Neural cell (in vitro differentiated cells): ENCODE measurements at regions not wholly inside any gene's neighbourhood (a gene's known extent, or its start where the extent isn't known, plus 50 kb on each side); places are given as distances from the start of the nearest gene placed in this dataset.

Source experiments
- H2AFZ ChIP-seq: fragments of 200-600, 300-800 bp; sonication (generic), shearing (Covaris generic); 2 replicates; pipeline ENCODE4 v1.6.0; 2014; ENCODE audit warnings: low read depth, mild to moderate bottlenecking, antibody characterized with exemption, low read length, moderate library complexity
- H3F3A ChIP-seq: fragments of 200-600 bp; shearing (Covaris generic); 2 replicates; pipeline ENCODE4 v1.6.1; 2016; ENCODE audit warnings: mild to moderate bottlenecking, moderate library complexity, mixed read lengths, antibody characterized with exemption, low read length; ENCODE audit not compliant: insufficient read depth, poor library complexity, severe bottlenecking
- H3K27ac ChIP-seq: fragments of 200-600, 300-800 bp; sonication (generic), shearing (Covaris generic); 2 replicates; pipeline ENCODE4 v1.5.1; 2014; ENCODE audit warnings: mild to moderate bottlenecking, low read length, moderate library complexity
- H3K27me3 ChIP-seq: fragments of 300-800, 200-600 bp; sonication (generic), shearing (Covaris generic); 2 replicates; pipeline ENCODE4 v1.6.0; 2014; ENCODE audit warnings: mild to moderate bottlenecking, low read depth, low read length, moderate library complexity; ENCODE audit not compliant: insufficient read depth
- H3K36me3 ChIP-seq: fragments of 300-800, 200-600 bp; sonication (generic), shearing (Covaris generic); 2 replicates; pipeline ENCODE4 v1.5.1; 2014; ENCODE audit warnings: mild to moderate bottlenecking, antibody characterized with exemption, low read length, moderate library complexity; ENCODE audit not compliant: insufficient read depth
- H3K4me2 ChIP-seq: fragments of 300-800, 200-600 bp; sonication (generic), shearing (Covaris generic); 2 replicates; pipeline ENCODE4 v1.6.0; 2014; ENCODE audit warnings: mild to moderate bottlenecking, low read length
- H3K4me3 ChIP-seq: fragments of 300-800, 200-600 bp; sonication (generic), shearing (Covaris generic); 2 replicates; pipeline ENCODE4 v1.5.1; 2014; ENCODE audit warnings: mild to moderate bottlenecking, low read length, moderate library complexity
- H3K79me2 ChIP-seq: fragments of 200-600 bp; shearing (Covaris generic); replicated peaks from 2 replicates; pipeline ENCODE4 v1.6.0; 2014; ENCODE audit warnings: mild to moderate bottlenecking, low read length, moderate library complexity; ENCODE audit not compliant: insufficient read depth
- H3K9ac ChIP-seq: fragments of 300-800, 200-600 bp; sonication (generic), shearing (Covaris generic); 2 replicates; pipeline ENCODE4 v1.6.1; 2016; ENCODE audit warnings: mild to moderate bottlenecking, low read length, mixed read lengths
- H3K9me2 ChIP-seq: fragments of 200-600 bp; shearing (Covaris generic); 2 replicates; pipeline ENCODE4 v1.6.1; 2016; ENCODE audit warnings: mild to moderate bottlenecking, low read length, mixed read lengths; ENCODE audit not compliant: insufficient read depth
- H3K9me3 ChIP-seq: fragments of 200-600, 300-800 bp; sonication (generic), shearing (Covaris generic); 2 replicates; pipeline ENCODE4 v1.6.1; 2016; ENCODE audit warnings: mild to moderate bottlenecking, mixed run types, low read length, moderate library complexity, mixed read lengths
- H4K20me1 ChIP-seq: fragments of 200-600 bp; shearing (Covaris generic); 2 replicates; pipeline ENCODE4 v1.6.1; 2016; ENCODE audit warnings: mild to moderate bottlenecking, mixed run types; ENCODE audit not compliant: insufficient read depth
- EP300 ChIP-seq: fragments of 450-650 bp; conservative IDR thresholded peaks from 2 replicates; pipeline ENCODE4 v1.6.1; 2014; ENCODE audit warnings: antibody characterized with exemption, mild to moderate bottlenecking, moderate library complexity; ENCODE audit not compliant: poor library complexity, severe bottlenecking
- EZH2 ChIP-seq: fragments of 200-600, 300-800 bp; shearing (Covaris generic), sonication (generic); IDR thresholded peaks from 2 replicates; pipeline ENCODE4 v1.6.1; 2014; ENCODE audit warnings: antibody characterized with exemption, low read length, borderline replicate concordance, mild to moderate bottlenecking; ENCODE audit not compliant: insufficient read depth, poor library complexity, severe bottlenecking
- MXI1 ChIP-seq: fragments of 450-650 bp; conservative IDR thresholded peaks from 2 replicates; pipeline ENCODE4 v1.6.1; 2014; ENCODE audit warnings: antibody characterized with exemption, mild to moderate bottlenecking; ENCODE audit not compliant: poor library complexity, severe bottlenecking
- POLR2AphosphoS5 ChIP-seq: IDR thresholded peaks from 2 replicates; pipeline ENCODE4 v1.6.1; 2012
- RAD21 ChIP-seq: fragments of 450-650 bp; conservative IDR thresholded peaks from 2 replicates; pipeline ENCODE4 v1.6.1; 2014; ENCODE audit warnings: antibody characterized with exemption, mild to moderate bottlenecking, moderate library complexity
- SMC3 ChIP-seq: fragments of 450-650 bp; conservative IDR thresholded peaks from 2 replicates; pipeline ENCODE4 v1.6.1; 2014; ENCODE audit warnings: antibody characterized with exemption, mild to moderate bottlenecking, moderate library complexity; ENCODE audit not compliant: poor library complexity
- TAF1 ChIP-seq: IDR thresholded peaks from 2 replicates; pipeline ENCODE4 v1.6.1; 2012; ENCODE audit warnings: low read depth
- TF ChIP-seq, protein P1 (sequence below): IDR thresholded peaks from 2 replicates; pipeline ENCODE4 v1.6.1; 2012; ENCODE audit warnings: borderline replicate concordance
- TF ChIP-seq, protein P2 (sequence below): fragments of 450-650 bp; IDR thresholded peaks from 2 replicates; pipeline ENCODE4 v1.5.1; 2014; ENCODE audit warnings: antibody characterized with exemption, mild to moderate bottlenecking, moderate library complexity; ENCODE audit not compliant: poor library complexity, severe bottlenecking

DNA sequence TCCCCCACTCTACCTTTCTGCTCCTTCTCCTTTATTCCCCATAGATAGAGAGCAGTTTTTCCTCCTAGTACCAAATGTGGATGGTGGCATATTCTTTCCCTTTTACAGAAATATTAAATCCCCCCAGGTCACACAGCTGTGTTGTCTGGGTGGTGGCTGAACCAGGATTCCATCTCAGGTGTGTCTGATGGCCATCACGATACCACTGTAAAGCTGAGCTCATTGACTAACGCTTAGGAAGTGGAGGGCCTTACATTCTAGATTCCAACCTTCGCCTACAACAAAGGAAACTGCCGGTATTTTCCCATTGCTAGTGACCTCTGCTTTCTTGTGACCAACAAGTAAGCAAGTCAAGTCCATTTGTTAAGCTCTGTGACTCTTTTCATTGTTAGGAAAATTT is 131.9 kb upstream of the KLF4 start:
- TF ChIP-seq SMC3 (no peak), RAD21 (no peak), EP300 (no peak), TAF1 (no peak), MXI1 (no peak)
- TF ChIP-seq, protein P1, sequence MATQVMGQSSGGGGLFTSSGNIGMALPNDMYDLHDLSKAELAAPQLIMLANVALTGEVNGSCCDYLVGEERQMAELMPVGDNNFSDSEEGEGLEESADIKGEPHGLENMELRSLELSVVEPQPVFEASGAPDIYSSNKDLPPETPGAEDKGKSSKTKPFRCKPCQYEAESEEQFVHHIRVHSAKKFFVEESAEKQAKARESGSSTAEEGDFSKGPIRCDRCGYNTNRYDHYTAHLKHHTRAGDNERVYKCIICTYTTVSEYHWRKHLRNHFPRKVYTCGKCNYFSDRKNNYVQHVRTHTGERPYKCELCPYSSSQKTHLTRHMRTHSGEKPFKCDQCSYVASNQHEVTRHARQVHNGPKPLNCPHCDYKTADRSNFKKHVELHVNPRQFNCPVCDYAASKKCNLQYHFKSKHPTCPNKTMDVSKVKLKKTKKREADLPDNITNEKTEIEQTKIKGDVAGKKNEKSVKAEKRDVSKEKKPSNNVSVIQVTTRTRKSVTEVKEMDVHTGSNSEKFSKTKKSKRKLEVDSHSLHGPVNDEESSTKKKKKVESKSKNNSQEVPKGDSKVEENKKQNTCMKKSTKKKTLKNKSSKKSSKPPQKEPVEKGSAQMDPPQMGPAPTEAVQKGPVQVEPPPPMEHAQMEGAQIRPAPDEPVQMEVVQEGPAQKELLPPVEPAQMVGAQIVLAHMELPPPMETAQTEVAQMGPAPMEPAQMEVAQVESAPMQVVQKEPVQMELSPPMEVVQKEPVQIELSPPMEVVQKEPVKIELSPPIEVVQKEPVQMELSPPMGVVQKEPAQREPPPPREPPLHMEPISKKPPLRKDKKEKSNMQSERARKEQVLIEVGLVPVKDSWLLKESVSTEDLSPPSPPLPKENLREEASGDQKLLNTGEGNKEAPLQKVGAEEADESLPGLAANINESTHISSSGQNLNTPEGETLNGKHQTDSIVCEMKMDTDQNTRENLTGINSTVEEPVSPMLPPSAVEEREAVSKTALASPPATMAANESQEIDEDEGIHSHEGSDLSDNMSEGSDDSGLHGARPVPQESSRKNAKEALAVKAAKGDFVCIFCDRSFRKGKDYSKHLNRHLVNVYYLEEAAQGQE: no peak
- no peaks in the 10 kb centered on the region for H3K79me2 ChIP-seq

DNA sequence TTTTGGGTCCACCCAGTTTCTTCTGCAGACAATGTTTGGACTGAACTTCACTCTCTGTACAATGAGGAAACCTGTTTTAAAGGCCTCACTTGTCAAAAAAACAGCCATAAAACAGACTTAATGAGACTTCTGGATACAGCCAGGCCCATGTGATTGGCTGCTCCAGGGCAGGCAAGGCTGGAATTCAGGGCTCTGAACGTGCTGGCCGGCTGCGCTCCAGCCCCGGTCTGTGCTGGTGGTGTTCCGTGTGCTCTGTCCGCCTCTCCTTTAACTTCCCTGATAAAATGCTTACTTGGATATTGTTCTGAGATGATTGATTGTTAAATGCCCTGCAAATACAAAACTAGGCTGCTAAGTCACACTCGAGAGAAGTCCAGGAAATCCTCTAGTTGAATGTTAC is 131.2 kb upstream of the KLF4 start:
- Histone ChIP-seq H3K9me2 (no peaks in the 10 kb centered on the region), H2AFZ (no peak overlapping the region), H3K4me2 (no peak overlapping the region)

More for the DNA sequence above, 131.9 kb upstream of the KLF4 start:
- H3F3A ChIP-seq: no peaks in the 10 kb centered on the region
- H4K20me1 ChIP-seq: no peaks in the 10 kb centered on the region
- H3K9me2 ChIP-seq: no peaks in the 10 kb centered on the region
- H3K4me3 ChIP-seq: no peak overlapping the region
- no peak overlapping the region for H3K4me2 ChIP-seq
- no peaks in the 10 kb centered on the region for H3K27me3 ChIP-seq
- H3K9ac ChIP-seq: no peak overlapping the region
- H2AFZ ChIP-seq: no peak overlapping the region
- no peak overlapping the region for H3K27ac ChIP-seq
- H3K36me3 ChIP-seq: no peaks in the 10 kb centered on the region
- no peaks in the 10 kb centered on the region for H3K9me3 ChIP-seq

More for the DNA sequence above, 131.2 kb upstream of the KLF4 start:
- Histone ChIP-seq H3F3A (no peaks in the 10 kb centered on the region), H3K36me3 (no peaks in the 10 kb centered on the region), H3K9me3 (no peaks in the 10 kb centered on the region), H3K27ac (no peak overlapping the region), H3K4me3 (no peak overlapping the region), H3K9ac (no peak overlapping the region), H3K27me3 (no peaks in the 10 kb centered on the region), H3K79me2 (no peaks in the 10 kb centered on the region), H4K20me1 (no peaks in the 10 kb centered on the region)
- no peak for TF ChIP-seq TAF1
- TF ChIP-seq, protein P2, sequence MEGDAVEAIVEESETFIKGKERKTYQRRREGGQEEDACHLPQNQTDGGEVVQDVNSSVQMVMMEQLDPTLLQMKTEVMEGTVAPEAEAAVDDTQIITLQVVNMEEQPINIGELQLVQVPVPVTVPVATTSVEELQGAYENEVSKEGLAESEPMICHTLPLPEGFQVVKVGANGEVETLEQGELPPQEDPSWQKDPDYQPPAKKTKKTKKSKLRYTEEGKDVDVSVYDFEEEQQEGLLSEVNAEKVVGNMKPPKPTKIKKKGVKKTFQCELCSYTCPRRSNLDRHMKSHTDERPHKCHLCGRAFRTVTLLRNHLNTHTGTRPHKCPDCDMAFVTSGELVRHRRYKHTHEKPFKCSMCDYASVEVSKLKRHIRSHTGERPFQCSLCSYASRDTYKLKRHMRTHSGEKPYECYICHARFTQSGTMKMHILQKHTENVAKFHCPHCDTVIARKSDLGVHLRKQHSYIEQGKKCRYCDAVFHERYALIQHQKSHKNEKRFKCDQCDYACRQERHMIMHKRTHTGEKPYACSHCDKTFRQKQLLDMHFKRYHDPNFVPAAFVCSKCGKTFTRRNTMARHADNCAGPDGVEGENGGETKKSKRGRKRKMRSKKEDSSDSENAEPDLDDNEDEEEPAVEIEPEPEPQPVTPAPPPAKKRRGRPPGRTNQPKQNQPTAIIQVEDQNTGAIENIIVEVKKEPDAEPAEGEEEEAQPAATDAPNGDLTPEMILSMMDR: no peak
- TF ChIP-seq SMC3: no peak
- no peak for TF ChIP-seq EZH2
- no peak for TF ChIP-seq POLR2AphosphoS5
- TF ChIP-seq, protein P1: no peak
- TF ChIP-seq RAD21: no peak
- TF ChIP-seq EP300: no peak
- TF ChIP-seq MXI1: no peak
